HCT116 (cell line): ENCODE measurements at regions not wholly inside any gene's neighbourhood (a gene's known extent, or its start where the extent isn't known, plus 50 kb on each side); places are given as distances from the start of the nearest gene placed in this dataset.

Source experiments
- CEBPB ChIP-seq: IDR thresholded peaks from 2 replicates; pipeline ENCODE4 v1.6.1; 2012; ENCODE audit warnings: low read depth
- POLR2A ChIP-seq: IDR thresholded peaks from 2 replicates; pipeline ENCODE4 v1.7.0; 2011; ENCODE audit warnings: borderline replicate concordance; ENCODE audit not compliant: insufficient read depth, insufficient read length; ENCODE audit errors: extremely low read depth
- TF ChIP-seq, protein P1 (sequence below): IDR thresholded peaks from 2 replicates; pipeline ENCODE4 v1.6.1; 2012; ENCODE audit warnings: low read depth

DNA sequence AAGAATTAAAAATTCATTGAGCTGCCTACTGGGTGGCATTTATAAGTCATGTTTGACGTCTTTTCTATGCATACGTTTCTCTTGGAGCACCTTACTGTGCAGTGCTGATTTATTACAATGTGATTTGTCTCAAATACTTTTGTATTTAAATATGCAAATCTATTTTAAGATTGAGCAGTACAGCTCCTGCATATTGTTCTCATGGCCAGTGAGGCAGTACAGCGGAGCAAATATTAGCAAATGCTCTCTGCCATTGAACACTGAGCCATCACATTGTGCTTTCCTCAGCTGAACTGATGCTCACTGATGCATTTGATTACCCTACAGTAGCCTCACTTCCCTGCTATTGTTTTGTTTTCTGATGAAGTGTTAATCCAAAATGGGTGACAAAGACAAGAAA is 149.6 kb downstream of the HTR1A start:
- TF ChIP-seq POLR2A = no peak
- no peak for TF ChIP-seq CEBPB
- TF ChIP-seq, protein P1, sequence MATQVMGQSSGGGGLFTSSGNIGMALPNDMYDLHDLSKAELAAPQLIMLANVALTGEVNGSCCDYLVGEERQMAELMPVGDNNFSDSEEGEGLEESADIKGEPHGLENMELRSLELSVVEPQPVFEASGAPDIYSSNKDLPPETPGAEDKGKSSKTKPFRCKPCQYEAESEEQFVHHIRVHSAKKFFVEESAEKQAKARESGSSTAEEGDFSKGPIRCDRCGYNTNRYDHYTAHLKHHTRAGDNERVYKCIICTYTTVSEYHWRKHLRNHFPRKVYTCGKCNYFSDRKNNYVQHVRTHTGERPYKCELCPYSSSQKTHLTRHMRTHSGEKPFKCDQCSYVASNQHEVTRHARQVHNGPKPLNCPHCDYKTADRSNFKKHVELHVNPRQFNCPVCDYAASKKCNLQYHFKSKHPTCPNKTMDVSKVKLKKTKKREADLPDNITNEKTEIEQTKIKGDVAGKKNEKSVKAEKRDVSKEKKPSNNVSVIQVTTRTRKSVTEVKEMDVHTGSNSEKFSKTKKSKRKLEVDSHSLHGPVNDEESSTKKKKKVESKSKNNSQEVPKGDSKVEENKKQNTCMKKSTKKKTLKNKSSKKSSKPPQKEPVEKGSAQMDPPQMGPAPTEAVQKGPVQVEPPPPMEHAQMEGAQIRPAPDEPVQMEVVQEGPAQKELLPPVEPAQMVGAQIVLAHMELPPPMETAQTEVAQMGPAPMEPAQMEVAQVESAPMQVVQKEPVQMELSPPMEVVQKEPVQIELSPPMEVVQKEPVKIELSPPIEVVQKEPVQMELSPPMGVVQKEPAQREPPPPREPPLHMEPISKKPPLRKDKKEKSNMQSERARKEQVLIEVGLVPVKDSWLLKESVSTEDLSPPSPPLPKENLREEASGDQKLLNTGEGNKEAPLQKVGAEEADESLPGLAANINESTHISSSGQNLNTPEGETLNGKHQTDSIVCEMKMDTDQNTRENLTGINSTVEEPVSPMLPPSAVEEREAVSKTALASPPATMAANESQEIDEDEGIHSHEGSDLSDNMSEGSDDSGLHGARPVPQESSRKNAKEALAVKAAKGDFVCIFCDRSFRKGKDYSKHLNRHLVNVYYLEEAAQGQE = no peak
